Tibial artery (tissue), 4 donors: ENCODE measurements at regions not wholly inside any gene's neighbourhood (a gene's known extent, or its start where the extent isn't known, plus 50 kb on each side); places are given as distances from the start of the nearest gene placed in this dataset.

Experiments used
- DNase-seq, 2 donors: peaks; one replicate each; pipeline ENCODE4 v3.0.0-alpha.2; 2019
- H3K27ac ChIP-seq, 2 donors: fragments of 200-600 bp; sonication (generic) in 1 of 2; 1 replicate in 1 of 2; 2 replicates in 1 of 2; pipeline ENCODE4 v1.5.1; 2018 to 2019; ENCODE audit warnings: mild to moderate bottlenecking in 1 of 2
- H3K27me3 ChIP-seq, 2 donors: fragments of 200-600 bp; sonication (generic) in 1 of 2; one replicate each; pipeline versions ENCODE4 v1.5.1 to v1.6.0; 2016 to 2019
- H3K36me3 ChIP-seq, 3 donors: fragments of 200-600 bp; sonication (generic) in 2 of 3; one replicate each; pipeline ENCODE4 v1.5.1; 2016 to 2019; ENCODE audit warnings: mild to moderate bottlenecking in 2 of 3
- H3K4me1 ChIP-seq, 4 donors: fragments of 200-600 bp; sonication (generic) in 2 of 4; 1 replicate in 3 of 4; 2 replicates in 1 of 4; pipeline ENCODE4 v1.5.1; 2016 to 2019
- H3K4me3 ChIP-seq, 2 donors: fragments of 200-600 bp; sonication (generic) in 1 of 2; 1 replicate in 1 of 2; 2 replicates in 1 of 2; pipeline ENCODE4 v1.5.1; 2018 to 2019; ENCODE audit warnings: mild to moderate bottlenecking in 2 of 2
- H3K9me3 ChIP-seq, 3 donors: fragments of 200-600 bp; sonication (generic) in 1 of 3; one replicate each; pipeline ENCODE4 v1.5.1; 2016 to 2019
- CTCF ChIP-seq, 2 experiments: fragments of 200-600 bp in 1 of 2; fragments of 450-650 bp in 1 of 2; IDR thresholded peaks; one replicate each; pipeline ENCODE4 v1.5.1; 2017 to 2019; ENCODE audit warnings: antibody characterized with exemption in 2 of 2, mild to moderate bottlenecking in 1 of 2, moderate library complexity in 1 of 2
- intact Hi-C: fragments of 100-400 bp; cut with DNase I; formaldehyde crosslinking; loops from one replicate; pipeline ENCODE4 v1.15.0; 2023; ENCODE audit warnings: low total_unique reads

- H3K4me1 ChIP-seq = no peaks in the 10 kb centered on the region
- H3K36me3 ChIP-seq = no peaks in the 10 kb centered on the region
- H3K9me3 ChIP-seq = peaks cover 0 to 13% (median 0%) of the 10 kb centered on the region in 3 donors
- intact Hi-C loops = no loop called here
- H3K27ac ChIP-seq = no peak overlapping the region
- H3K4me3 ChIP-seq = no peak overlapping the region
- no peak for TF ChIP-seq CTCF (IDR thresholded peaks at IDR 0.05)
- no peak for DNase-seq
- H3K27me3 ChIP-seq = no peaks in the 10 kb centered on the region
Measured at GRCh38 chr2:41399437-41400087, 648.3 kb upstream of the PKDCC start.

GRCh38 chr2:41400088-41400665 is 647.6 kb upstream of the PKDCC start:
- TF ChIP-seq CTCF (IDR thresholded peaks at IDR 0.05) = no peak
- no peak overlapping the region for H3K27ac ChIP-seq
- no peak overlapping the region for H3K4me3 ChIP-seq
- DNase-seq = no peak
- peaks cover 0 to 13% (median 0%) of the 10 kb centered on the region in 3 donors for H3K9me3 ChIP-seq
- no peaks in the 10 kb centered on the region for H3K4me1 ChIP-seq
- intact Hi-C loops = no loop called here
- no peaks in the 10 kb centered on the region for H3K27me3 ChIP-seq
- H3K36me3 ChIP-seq = no peaks in the 10 kb centered on the region

GRCh38 chr2:41405441-41405840 is 642.4 kb upstream of the PKDCC start:
- H3K27ac ChIP-seq = no peak overlapping the region
- H3K9me3 ChIP-seq = no peaks in the 10 kb centered on the region
- DNase-seq = no peak
- no peak overlapping the region for H3K4me3 ChIP-seq
- H3K36me3 ChIP-seq = no peaks in the 10 kb centered on the region
- no peak for TF ChIP-seq CTCF (IDR thresholded peaks at IDR 0.05)
- H3K4me1 ChIP-seq = peaks cover 0 to 9% (median 0%) of the 10 kb centered on the region in 4 donors
- H3K27me3 ChIP-seq = no peaks in the 10 kb centered on the region
- intact Hi-C loops = no loop called here

GRCh38 chr2:41409328-41409727 is 638.5 kb upstream of the PKDCC start:
- H3K36me3 ChIP-seq = no peaks in the 10 kb centered on the region
- H3K4me1 ChIP-seq = peaks cover 0 to 9% (median 0%) of the 10 kb centered on the region in 4 donors
- no peak overlapping the region for H3K27ac ChIP-seq
- TF ChIP-seq CTCF (IDR thresholded peaks at IDR 0.05) = no peak
- no peak for DNase-seq
- H3K27me3 ChIP-seq = no peaks in the 10 kb centered on the region
- intact Hi-C loops = no loop called here
- no peaks in the 10 kb centered on the region for H3K9me3 ChIP-seq
- no peak overlapping the region for H3K4me3 ChIP-seq

GRCh38 chr2:41410011-41410410 is 637.8 kb upstream of the PKDCC start:
- no peak for TF ChIP-seq CTCF (IDR thresholded peaks at IDR 0.05)
- Histone ChIP-seq H3K27ac (no peak overlapping the region), H3K4me3 (no peak overlapping the region), H3K36me3 (no peaks in the 10 kb centered on the region), H3K27me3 (no peaks in the 10 kb centered on the region), H3K9me3 (no peaks in the 10 kb centered on the region), H3K4me1 (peaks cover 0 to 9% (median 0%) of the 10 kb centered on the region in 4 donors)
- no peak for DNase-seq
- intact Hi-C loops = loop anchor here (5.0 kb wide), 1 partner anchor 287 kb away; no protein-coding TSS in a partner anchor
